ENCODE measurements at regions not wholly inside any gene's neighbourhood (a gene's known extent, or its start where the extent isn't known, plus 50 kb on each side); places are given as distances from the start of the nearest gene placed in this dataset.

GRCh38 chr13:40292536-40292935, 373.9 kb downstream of the FOXO1 start:
- H3K27ac ChIP-seq, result no peak overlapping the region
- H3K4me1 ChIP-seq (replicated peaks in 1 of 2), result no peaks in the 10 kb centered on the region
- no peak overlapping the region for H3K4me3 ChIP-seq
- ATAC-seq (replicated peaks in 6 of 8), result no peak
- in situ Hi-C loops (cut with MboI; ENCODE audit: low pct_unique_long_range_greater_than_20kb in 2 of 9, low sequenced_read_pairs in 9 of 9, unreplicated experiment in 9 of 9), result no loop called here
- whole genome bisulfite sequencing, 10 experiments, result 37 to 100% (median 83%) methylated on average over 3 to 4 of the region's 4 CpGs; no CpG with 5 or more reads in 1 of the 10 experiments

- no peak overlapping the region for H3K27ac ChIP-seq
- no peak overlapping the region for H3K4me3 ChIP-seq
- in situ Hi-C loops (cut with MboI; ENCODE audit: low pct_unique_long_range_greater_than_20kb in 2 of 9, low sequenced_read_pairs in 9 of 9, unreplicated experiment in 9 of 9), result no loop called here
- no peaks in the 10 kb centered on the region for H3K4me1 ChIP-seq (replicated peaks in 1 of 2)
- no peak for ATAC-seq (replicated peaks in 6 of 8)
These were observed 364.1 kb downstream of the FOXO1 start for GRCh38 chr13:40302351-40302750.

DNA sequence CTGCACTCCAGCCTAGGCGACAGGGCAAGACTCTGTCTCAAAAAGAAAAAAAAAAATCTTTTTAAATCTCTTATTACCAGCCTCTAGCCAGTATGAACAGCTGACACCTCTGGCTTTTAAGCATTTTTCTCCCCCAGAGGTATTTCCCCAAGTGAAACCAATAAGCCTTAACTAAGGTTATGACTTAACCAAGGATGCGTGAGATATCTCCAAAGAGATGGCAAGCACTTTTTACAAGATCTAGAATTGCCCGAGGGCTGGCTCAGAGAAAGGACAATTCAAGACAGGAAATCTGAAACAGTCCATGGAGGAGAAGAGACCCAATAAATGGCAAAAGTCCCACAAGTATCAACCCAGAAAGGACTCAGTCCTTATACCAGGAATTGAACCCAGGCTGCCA, 362.1 kb downstream of the FOXO1 start:
- in situ Hi-C loops (cut with MboI; ENCODE audit: low pct_unique_long_range_greater_than_20kb in 2 of 9, low sequenced_read_pairs in 9 of 9, unreplicated experiment in 9 of 9), result no loop called here
- no peak overlapping the region for H3K4me3 ChIP-seq
- ATAC-seq (replicated peaks in 6 of 8), result no peak
- no peaks in the 10 kb centered on the region for H3K4me1 ChIP-seq (replicated peaks in 1 of 2)
- 57 to 100% (median 89%) methylated on average over 1 to 3 of the region's 3 CpGs; no CpG with 5 or more reads in 2 of the 10 experiments for WGBS, 10 experiments
- H3K27ac ChIP-seq, result no peak overlapping the region

- in situ Hi-C loops (cut with MboI; ENCODE audit: low pct_unique_long_range_greater_than_20kb in 2 of 9, low sequenced_read_pairs in 9 of 9, unreplicated experiment in 9 of 9), result no loop called here
- 0 to 100% (median 80%) methylated on average over 1 to 2 of the region's 2 CpGs; no CpG with 5 or more reads in 3 of the 10 experiments for WGBS, 10 experiments
- H3K4me1 ChIP-seq (replicated peaks in 1 of 2), result peaks cover 0 to 6% of the 10 kb centered on the region in 2 donors
- ATAC-seq (replicated peaks in 6 of 8), result no peak
- H3K4me3 ChIP-seq, result no peak overlapping the region
- H3K27ac ChIP-seq, result no peak overlapping the region
These were observed 359.6 kb downstream of the FOXO1 start for GRCh38 chr13:40306817-40307216.

DNA sequence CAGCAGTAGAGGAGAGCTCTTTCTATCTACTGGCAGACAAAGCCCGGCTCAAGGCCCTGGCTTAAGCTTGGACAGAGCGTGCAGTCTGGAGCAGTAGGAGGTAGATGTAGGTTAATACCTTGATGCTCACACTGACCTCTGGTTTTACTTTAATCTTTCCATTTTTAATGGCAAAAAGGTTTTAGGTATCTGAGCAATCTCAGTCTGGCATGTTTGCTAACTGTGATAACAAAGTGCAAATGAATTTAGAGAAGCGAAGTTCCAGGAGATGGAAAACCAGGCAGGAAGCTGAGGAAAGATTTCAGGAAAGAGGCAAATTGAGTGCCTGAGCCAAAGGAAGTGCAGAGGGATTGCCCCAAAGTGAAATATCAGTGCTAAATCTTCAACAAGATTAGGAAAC, 356.6 kb downstream of the FOXO1 start:
- H3K27ac ChIP-seq, result no peak overlapping the region
- in situ Hi-C loops (cut with MboI; ENCODE audit: low pct_unique_long_range_greater_than_20kb in 2 of 9, low sequenced_read_pairs in 9 of 9, unreplicated experiment in 9 of 9), result no loop called here
- H3K4me1 ChIP-seq (replicated peaks in 1 of 2), result peaks cover 0 to 6% of the 10 kb centered on the region in 2 donors
- 83 to 100% (median 100%) methylated on average over 1 to 3 of the region's 3 CpGs; no CpG with 5 or more reads in 2 of the 10 experiments for WGBS, 10 experiments
- H3K4me3 ChIP-seq, result no peak overlapping the region
- no peak for ATAC-seq (replicated peaks in 6 of 8)

- no peak overlapping the region for H3K4me3 ChIP-seq
- H3K27ac ChIP-seq, result no peak overlapping the region
- WGBS, 10 experiments, result 48 to 96% (median 81%) methylated on average over 1 to 7 of the region's 7 CpGs; no CpG with 5 or more reads in 1 of the 10 experiments
- in situ Hi-C loops (cut with MboI; ENCODE audit: low pct_unique_long_range_greater_than_20kb in 2 of 9, low sequenced_read_pairs in 9 of 9, unreplicated experiment in 9 of 9), result no loop called here
- H3K4me1 ChIP-seq (replicated peaks in 1 of 2), result peaks cover 0 to 6% of the 10 kb centered on the region in 2 donors
- ATAC-seq (replicated peaks in 6 of 8), result peak in 4 of 8 experiments; percentile 8 to 66 (median 22)
These were observed 354.9 kb downstream of the FOXO1 start for GRCh38 chr13:40311356-40312101.

DNA sequence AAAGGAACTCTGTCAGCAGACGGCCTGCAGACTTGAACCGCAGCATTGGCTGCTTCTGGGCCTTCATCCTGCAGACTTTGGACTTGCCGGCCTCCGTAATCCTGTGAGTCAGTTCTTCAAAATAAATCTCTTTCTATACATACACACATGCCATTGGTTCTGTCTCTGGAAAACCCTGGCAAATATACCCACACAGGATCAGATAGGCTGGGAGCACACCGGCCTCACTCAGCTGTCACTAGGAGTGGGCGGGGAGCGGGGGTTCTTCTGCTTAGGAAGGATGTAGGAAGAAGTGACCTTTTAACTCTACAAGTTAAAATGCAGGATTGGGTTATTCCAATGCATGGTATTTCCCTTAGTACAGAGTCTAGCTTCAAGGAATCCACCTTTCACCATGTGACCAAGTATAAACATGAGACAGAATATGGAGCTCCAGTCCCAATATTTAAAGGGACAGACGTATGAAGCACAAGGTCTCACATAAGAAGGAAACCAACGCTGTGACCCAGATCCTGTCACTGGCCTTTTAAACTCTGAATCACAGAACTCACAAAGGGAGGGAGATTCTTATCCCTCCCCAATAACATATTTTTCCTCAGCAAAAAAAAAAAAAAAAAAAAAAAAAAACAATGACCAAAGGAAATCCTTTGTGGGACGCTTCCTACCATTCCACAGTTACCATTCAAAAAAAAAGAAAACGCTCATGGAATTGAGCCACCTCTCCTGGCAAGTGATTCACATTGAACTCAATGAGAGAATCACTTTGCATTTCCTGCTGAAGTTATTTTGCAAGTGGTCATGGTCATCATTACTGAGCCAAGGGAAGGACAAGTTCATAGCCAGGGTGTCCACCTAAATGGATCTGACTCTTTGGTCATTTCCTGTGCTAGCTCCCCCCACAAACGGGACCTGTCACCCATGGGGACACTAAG, 352.9 kb downstream of the FOXO1 start:
- in situ Hi-C loops (cut with MboI; ENCODE audit: low pct_unique_long_range_greater_than_20kb in 2 of 9, low sequenced_read_pairs in 9 of 9, unreplicated experiment in 9 of 9), result no loop called here
- Histone ChIP-seq H3K4me1 (replicated peaks in 1 of 2) (peaks cover 0 to 6% of the 10 kb centered on the region in 2 donors), H3K27ac (no peak overlapping the region), H3K4me3 (no peak overlapping the region)
- 40 to 95% (median 85%) methylated on average over 1 to 11 of the region's 12 CpGs for WGBS, 10 experiments
- ATAC-seq (replicated peaks in 6 of 8), result peak in 2 of 8 experiments; percentile 88 to 92

DNA sequence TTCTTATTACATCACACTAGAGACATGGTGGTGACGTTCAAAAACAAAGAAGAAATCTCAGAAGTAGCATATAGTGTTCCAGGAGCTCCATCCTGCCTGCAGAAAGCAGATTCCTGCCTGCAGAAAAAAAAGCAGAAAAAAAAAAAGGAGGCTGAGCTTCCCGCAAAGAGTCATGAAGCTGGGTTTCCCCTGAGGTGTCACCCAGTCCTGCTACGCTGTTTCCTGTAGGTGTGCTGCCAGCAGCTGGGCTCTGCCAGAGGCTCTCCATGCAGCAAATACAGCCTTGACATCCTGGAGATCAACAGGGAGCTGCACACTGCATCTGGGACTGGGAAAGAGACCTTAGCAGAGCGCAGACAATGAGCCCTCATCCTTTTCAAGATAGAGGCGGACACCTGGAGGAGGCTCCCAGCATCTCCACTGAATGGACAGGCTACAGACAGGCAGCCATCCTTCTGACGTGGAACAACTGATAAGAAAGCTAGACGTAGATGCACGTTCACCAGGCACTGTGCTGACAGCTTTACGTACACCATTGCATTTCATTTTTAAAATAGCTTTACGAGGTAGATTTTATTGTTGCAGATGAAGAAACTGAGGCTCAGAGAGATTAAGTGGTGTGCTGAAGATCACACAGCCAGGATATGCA, 350.9 kb downstream of the FOXO1 start:
- Histone ChIP-seq H3K4me1 (replicated peaks in 1 of 2) (peaks cover 0 to 6% of the 10 kb centered on the region in 2 donors), H3K4me3 (no peak overlapping the region), H3K27ac (no peak overlapping the region)
- in situ Hi-C loops (cut with MboI; ENCODE audit: low pct_unique_long_range_greater_than_20kb in 2 of 9, low sequenced_read_pairs in 9 of 9, unreplicated experiment in 9 of 9), result no loop called here
- 40 to 88% (median 63%) methylated on average over 1 to 9 of the region's 10 CpGs; no CpG with 5 or more reads in 1 of the 10 experiments for WGBS, 10 experiments
- no peak for ATAC-seq (replicated peaks in 6 of 8)

- 40 to 88% (median 82%) methylated on average over 1 to 7 of the region's 7 CpGs; no CpG with 5 or more reads in 4 of the 10 experiments for WGBS, 10 experiments
- H3K4me3 ChIP-seq, result no peak overlapping the region
- in situ Hi-C loops (cut with MboI; ENCODE audit: low pct_unique_long_range_greater_than_20kb in 2 of 9, low sequenced_read_pairs in 9 of 9, unreplicated experiment in 9 of 9), result no loop called here
- no peak for ATAC-seq (replicated peaks in 6 of 8)
- peaks cover 0 to 5% of the 10 kb centered on the region in 2 donors for H3K4me1 ChIP-seq (replicated peaks in 1 of 2)
- H3K27ac ChIP-seq, result no peak overlapping the region
These were observed 350.1 kb downstream of the FOXO1 start for GRCh38 chr13:40316301-40316700.

DNA sequence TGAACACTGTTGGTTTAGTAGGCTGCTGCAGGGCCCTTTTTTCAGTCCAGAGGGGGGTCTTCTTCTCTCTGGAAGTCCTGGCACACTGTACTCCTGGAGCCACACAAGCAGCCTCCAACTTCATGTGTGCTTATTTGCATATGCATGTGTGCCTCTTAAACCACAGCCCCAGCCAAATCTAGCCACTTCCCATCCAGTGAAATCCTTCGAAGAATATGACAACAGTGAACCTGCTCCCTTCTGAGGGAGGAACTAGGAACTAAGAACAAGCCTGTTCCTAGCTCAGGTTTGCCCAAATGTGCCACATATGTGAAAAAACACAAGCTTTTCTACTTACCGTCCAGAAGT, 348.5 kb downstream of the FOXO1 start:
- H3K27ac ChIP-seq, result no peak overlapping the region
- peak in 3 of 8 experiments; percentile 11 to 64 (median 20) for ATAC-seq (replicated peaks in 6 of 8)
- no peak overlapping the region for H3K4me3 ChIP-seq
- in situ Hi-C loops (cut with MboI; ENCODE audit: low pct_unique_long_range_greater_than_20kb in 2 of 9, low sequenced_read_pairs in 9 of 9, unreplicated experiment in 9 of 9), result no loop called here
- H3K4me1 ChIP-seq (replicated peaks in 1 of 2), result no peaks in the 10 kb centered on the region
- 35 to 100% (median 95%) methylated on average over 1 to 2 of the region's 2 CpGs; no CpG with 5 or more reads in 2 of the 10 experiments for WGBS, 10 experiments

DNA sequence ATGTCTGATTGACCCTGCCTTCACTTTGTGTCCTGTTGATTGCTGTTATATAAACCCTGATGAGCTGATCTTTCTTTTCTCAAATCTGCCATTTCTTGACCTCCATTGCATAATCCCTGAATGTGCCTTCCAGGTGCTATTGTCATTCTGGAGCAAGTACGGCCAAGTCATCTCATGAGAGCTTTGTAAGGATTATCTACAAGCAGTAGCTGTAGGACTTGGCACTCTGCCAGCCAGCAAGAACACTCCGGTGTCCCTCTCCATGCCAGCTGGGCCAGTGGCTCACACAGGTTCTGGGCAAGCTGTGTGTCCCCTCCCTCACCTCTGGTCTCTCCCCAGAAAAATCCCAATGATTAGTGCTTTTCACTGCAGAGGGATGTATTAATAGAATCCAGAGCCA, 348.1 kb downstream of the FOXO1 start:
- 15 to 100% (median 53%) methylated on average over 1 to 2 of the region's 2 CpGs; no CpG with 5 or more reads in 3 of the 10 experiments for WGBS, 10 experiments
- Histone ChIP-seq H3K4me1 (replicated peaks in 1 of 2) (no peaks in the 10 kb centered on the region), H3K4me3 (no peak overlapping the region), H3K27ac (no peak overlapping the region)
- in situ Hi-C loops (cut with MboI; ENCODE audit: low pct_unique_long_range_greater_than_20kb in 2 of 9, low sequenced_read_pairs in 9 of 9, unreplicated experiment in 9 of 9), result no loop called here
- no peak for ATAC-seq (replicated peaks in 6 of 8)

GRCh38 chr13:40319699-40320579, 346.5 kb downstream of the FOXO1 start:
- WGBS, 10 experiments, result 10 to 85% (median 40%) methylated on average over 2 to 3 of the region's 3 CpGs; no CpG with 5 or more reads in 4 of the 10 experiments
- in situ Hi-C loops (cut with MboI; ENCODE audit: low pct_unique_long_range_greater_than_20kb in 2 of 9, low sequenced_read_pairs in 9 of 9, unreplicated experiment in 9 of 9), result no loop called here

More at GRCh38 chr13:40319699-40320579, 346.5 kb downstream of the FOXO1 start:
- no peaks in the 10 kb centered on the region for H3K4me1 ChIP-seq (replicated peaks in 1 of 2)
- H3K27ac ChIP-seq, result no peak overlapping the region
- no peak overlapping the region for H3K4me3 ChIP-seq
- peak in 6 of 8 experiments; percentile 22 to 80 (median 34) for ATAC-seq (replicated peaks in 6 of 8)

Data from motor neuron (in vitro differentiated cells).